ENCODE measurements at regions not wholly inside any gene's neighbourhood (a gene's known extent, or its start where the extent isn't known, plus 50 kb on each side); places are given as distances from the start of the nearest gene placed in this dataset.

GRCh38 chr18:41579185-41579584, 375.8 kb upstream of the PIK3C3 start:
- no peaks in the 10 kb centered on the region for H3K9me2 ChIP-seq (replicated peaks; ENCODE audit: control insufficient read depth, low read length)
- no peak overlapping the region for H3K4me3 ChIP-seq (ENCODE audit: low read length)
- H4K20me1 ChIP-seq (ENCODE audit: control insufficient read depth, insufficient read depth, low read depth, low read length) = no peaks in the 10 kb centered on the region
- H3F3A ChIP-seq (ENCODE audit: control insufficient read depth, insufficient read depth) = no peaks in the 10 kb centered on the region
- H3K9me3 ChIP-seq (ENCODE audit: control insufficient read depth, insufficient read depth, low read length) = no peaks in the 10 kb centered on the region
- H3K36me3 ChIP-seq (ENCODE audit: control insufficient read depth, low read length) = no peaks in the 10 kb centered on the region
- H3K4me1 ChIP-seq (ENCODE audit: control insufficient read depth, low read length) = no peaks in the 10 kb centered on the region
- H3K27me3 ChIP-seq (ENCODE audit: control insufficient read depth, low read length) = no peaks in the 10 kb centered on the region
- no peak for TF ChIP-seq EZH2phosphoT487 (IDR thresholded peaks at IDR 0.05; ENCODE audit: borderline replicate concordance, low read length)
- no peak for TF ChIP-seq CTCF (IDR thresholded peaks at IDR 0.05; ENCODE audit: low read depth, low read length, poor library complexity, severe bottlenecking)
- no peak overlapping the region for H3K4me2 ChIP-seq (ENCODE audit: low read length)
- no peak overlapping the region for H3K27ac ChIP-seq (ENCODE audit: low read depth, low read length)
- no peaks in the 10 kb centered on the region for H3K79me2 ChIP-seq (ENCODE audit: control insufficient read depth, low read length)

- Histone ChIP-seq H3K9me3 (ENCODE audit: control insufficient read depth, insufficient read depth, low read length) (no peaks in the 10 kb centered on the region), H3K27me3 (ENCODE audit: control insufficient read depth, low read length) (no peaks in the 10 kb centered on the region), H3K4me3 (ENCODE audit: low read length) (no peak overlapping the region), H3K9me2 (replicated peaks; ENCODE audit: control insufficient read depth, low read length) (no peaks in the 10 kb centered on the region), H3K79me2 (ENCODE audit: control insufficient read depth, low read length) (no peaks in the 10 kb centered on the region), H4K20me1 (ENCODE audit: control insufficient read depth, insufficient read depth, low read depth, low read length) (no peaks in the 10 kb centered on the region), H3K4me1 (ENCODE audit: control insufficient read depth, low read length) (no peaks in the 10 kb centered on the region), H3K4me2 (ENCODE audit: low read length) (no peak overlapping the region), H3K36me3 (ENCODE audit: control insufficient read depth, low read length) (no peaks in the 10 kb centered on the region), H3F3A (ENCODE audit: control insufficient read depth, insufficient read depth) (no peaks in the 10 kb centered on the region), H3K27ac (ENCODE audit: low read depth, low read length) (no peak overlapping the region)
- TF ChIP-seq EZH2phosphoT487 (IDR thresholded peaks at IDR 0.05; ENCODE audit: borderline replicate concordance, low read length) (no peak), CTCF (IDR thresholded peaks at IDR 0.05; ENCODE audit: low read depth, low read length, poor library complexity, severe bottlenecking) (no peak)
Observed at GRCh38 chr18:41577529-41577928, 377.5 kb upstream of the PIK3C3 start.

- H3K9me3 ChIP-seq (ENCODE audit: control insufficient read depth, insufficient read depth, low read length) = no peaks in the 10 kb centered on the region
- no peaks in the 10 kb centered on the region for H3K9me2 ChIP-seq (replicated peaks; ENCODE audit: control insufficient read depth, low read length)
- no peaks in the 10 kb centered on the region for H3K36me3 ChIP-seq (ENCODE audit: control insufficient read depth, low read length)
- no peak overlapping the region for H3K4me3 ChIP-seq (ENCODE audit: low read length)
- no peak overlapping the region for H3K27ac ChIP-seq (ENCODE audit: low read depth, low read length)
- H3K79me2 ChIP-seq (ENCODE audit: control insufficient read depth, low read length) = no peaks in the 10 kb centered on the region
- TF ChIP-seq EZH2phosphoT487 (IDR thresholded peaks at IDR 0.05; ENCODE audit: borderline replicate concordance, low read length) (no peak), CTCF (IDR thresholded peaks at IDR 0.05; ENCODE audit: low read depth, low read length, poor library complexity, severe bottlenecking) (no peak)
- no peaks in the 10 kb centered on the region for H4K20me1 ChIP-seq (ENCODE audit: control insufficient read depth, insufficient read depth, low read depth, low read length)
- no peaks in the 10 kb centered on the region for H3F3A ChIP-seq (ENCODE audit: control insufficient read depth, insufficient read depth)
- H3K4me2 ChIP-seq (ENCODE audit: low read length) = no peak overlapping the region
- H3K27me3 ChIP-seq (ENCODE audit: control insufficient read depth, low read length) = no peaks in the 10 kb centered on the region
- H3K4me1 ChIP-seq (ENCODE audit: control insufficient read depth, low read length) = no peaks in the 10 kb centered on the region
Observed at GRCh38 chr18:41576643-41577042, 378.4 kb upstream of the PIK3C3 start.

GRCh38 chr18:41569867-41570266, 385.2 kb upstream of the PIK3C3 start:
- Histone ChIP-seq H3K4me2 (ENCODE audit: low read length) (no peak overlapping the region), H4K20me1 (ENCODE audit: control insufficient read depth, insufficient read depth, low read depth, low read length) (no peaks in the 10 kb centered on the region), H3K9me3 (ENCODE audit: control insufficient read depth, insufficient read depth, low read length) (no peaks in the 10 kb centered on the region), H3F3A (ENCODE audit: control insufficient read depth, insufficient read depth) (no peaks in the 10 kb centered on the region), H3K9me2 (replicated peaks; ENCODE audit: control insufficient read depth, low read length) (no peaks in the 10 kb centered on the region), H3K4me1 (ENCODE audit: control insufficient read depth, low read length) (no peaks in the 10 kb centered on the region), H3K27me3 (ENCODE audit: control insufficient read depth, low read length) (no peaks in the 10 kb centered on the region), H3K27ac (ENCODE audit: low read depth, low read length) (no peak overlapping the region), H3K79me2 (ENCODE audit: control insufficient read depth, low read length) (no peaks in the 10 kb centered on the region), H3K4me3 (ENCODE audit: low read length) (no peak overlapping the region), H3K36me3 (ENCODE audit: control insufficient read depth, low read length) (no peaks in the 10 kb centered on the region)
- TF ChIP-seq CTCF (IDR thresholded peaks at IDR 0.05; ENCODE audit: low read depth, low read length, poor library complexity, severe bottlenecking) = no peak
- TF ChIP-seq EZH2phosphoT487 (IDR thresholded peaks at IDR 0.05; ENCODE audit: borderline replicate concordance, low read length) = no peak

Data from DOHH2 (cell line).